Fibroblast of skin of abdomen (primary cell): ENCODE measurements at regions not wholly inside any gene's neighbourhood (a gene's known extent, or its start where the extent isn't known, plus 50 kb on each side); places are given as distances from the start of the nearest gene placed in this dataset.
"Not testable (repeated sequence)": the region's sequence is repeated elsewhere in the genome, so short reads cannot be mapped to it uniquely, and the experiment has no call there.

Experiments
- DNase-seq: peaks from one replicate; pipeline ENCODE4 v3.0.0-alpha.2; 2013

GRCh38 chr2:19098467-19099160 is 259.8 kb downstream of the OSR1 start:
- peak; percentile 16 for DNase-seq

- not testable (repeated sequence) for DNase-seq
These were observed 268.9 kb downstream of the OSR1 start for GRCh38 chr2:19089476-19089875.

- DNase-seq, result no peak
These were observed 272.2 kb downstream of the OSR1 start for GRCh38 chr2:19086231-19086651.

- DNase-seq, result no peak
These were observed 279.7 kb downstream of the OSR1 start for GRCh38 chr2:19078709-19079108.

- peak; percentile 17 for DNase-seq
These were observed 284.9 kb downstream of the OSR1 start for GRCh38 chr2:19073522-19073921.

GRCh38 chr2:19072161-19072560 is 286.3 kb downstream of the OSR1 start:
- DNase-seq, result no peak

- peak; percentile 8 for DNase-seq
These were observed 287.5 kb downstream of the OSR1 start for GRCh38 chr2:19070886-19071285.

- no peak for DNase-seq
These were observed 290.2 kb downstream of the OSR1 start for GRCh38 chr2:19068206-19068605.

GRCh38 chr2:19062370-19062769 is 296.1 kb downstream of the OSR1 start:
- DNase-seq, result no peak

- no peak for DNase-seq
These were observed 299.3 kb downstream of the OSR1 start for GRCh38 chr2:19059076-19059475.

- no peak for DNase-seq
These were observed 307.1 kb downstream of the OSR1 start for GRCh38 chr2:19051203-19051831.

GRCh38 chr2:19050354-19050753 is 308.1 kb downstream of the OSR1 start:
- no peak for DNase-seq

- DNase-seq, result no peak
These were observed 309.7 kb downstream of the OSR1 start for GRCh38 chr2:19048593-19049266.

GRCh38 chr2:19046986-19047780 is 311.2 kb downstream of the OSR1 start:
- peak; percentile 13 for DNase-seq

GRCh38 chr2:19045151-19045550 is 313.3 kb downstream of the OSR1 start:
- DNase-seq, result no peak

GRCh38 chr2:19043893-19044292 is 314.5 kb downstream of the OSR1 start:
- no peak for DNase-seq

GRCh38 chr2:19041434-19042041 is 316.9 kb downstream of the OSR1 start:
- DNase-seq, result no peak

- DNase-seq, result peak; percentile 88
These were observed 320.1 kb downstream of the OSR1 start for GRCh38 chr2:19038071-19039015.

GRCh38 chr2:19036091-19036490 is 322.3 kb downstream of the OSR1 start:
- DNase-seq, result no peak

GRCh38 chr2:19035238-19035637 is 323.2 kb downstream of the OSR1 start:
- peak; percentile 80 for DNase-seq

GRCh38 chr2:19033240-19033639 is 325.2 kb downstream of the OSR1 start:
- DNase-seq, result no peak
